Endothelial cell (in vitro differentiated cells): ENCODE measurements at regions not wholly inside any gene's neighbourhood (a gene's known extent, or its start where the extent isn't known, plus 50 kb on each side); places are given as distances from the start of the nearest gene placed in this dataset.

Experiments
- DNase-seq: peaks from one replicate; pipeline ENCODE4 v3.0.0; 2021; ENCODE audit warnings: low spot score
- H3K27ac Mint-ChIP-seq: one replicate; pipeline ENCODE4 v1.8.0; 2021; ENCODE audit warnings: mixed read lengths, inconsistent platforms; ENCODE audit not compliant: unreplicated experiment
- H3K27me3 Mint-ChIP-seq: one replicate; pipeline ENCODE4 v1.8.0; 2021; ENCODE audit warnings: mild to moderate bottlenecking, moderate library complexity, mixed read lengths, inconsistent platforms; ENCODE audit not compliant: unreplicated experiment
- H3K36me3 Mint-ChIP-seq: one replicate; pipeline ENCODE4 v1.8.0; 2021; ENCODE audit warnings: mild to moderate bottlenecking, low read depth, mixed read lengths, inconsistent platforms; ENCODE audit not compliant: unreplicated experiment
- H3K4me1 Mint-ChIP-seq: one replicate; pipeline ENCODE4 v1.8.0; 2021; ENCODE audit warnings: mild to moderate bottlenecking, mixed read lengths, inconsistent platforms; ENCODE audit not compliant: unreplicated experiment
- H3K4me3 Mint-ChIP-seq: one replicate; pipeline ENCODE4 v1.8.0; 2021; ENCODE audit warnings: mild to moderate bottlenecking, mixed read lengths, inconsistent platforms; ENCODE audit not compliant: unreplicated experiment
- H3K9me3 Mint-ChIP-seq: one replicate; pipeline ENCODE4 v1.8.0; 2021; ENCODE audit warnings: mixed read lengths, inconsistent platforms; ENCODE audit not compliant: unreplicated experiment
- TF ChIP-seq, protein P1 (sequence below): fragments of 200-600 bp; sonication (generic); IDR thresholded peaks from one replicate; pipeline ENCODE4 v1.5.0; 2021; ENCODE audit warnings: antibody characterized with exemption; ENCODE audit not compliant: unreplicated experiment

DNA sequence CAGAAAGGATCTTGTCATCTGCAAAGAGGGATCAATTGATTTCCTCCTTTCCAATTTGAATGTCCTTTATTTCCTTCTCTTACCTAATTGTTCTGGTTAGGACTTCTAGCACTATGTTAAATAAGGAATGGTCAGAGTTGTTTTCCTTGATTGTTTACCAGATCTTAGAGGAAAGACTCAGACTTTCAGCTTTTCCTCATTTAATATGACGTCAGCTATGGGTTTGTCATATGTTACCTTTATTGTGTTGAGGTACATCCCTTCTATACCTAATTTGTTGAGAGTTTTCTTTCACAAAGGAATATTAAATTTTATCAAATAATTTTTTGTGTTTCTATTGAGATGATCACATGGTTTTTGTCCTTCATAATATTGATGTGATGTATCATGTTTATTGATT lies 656.5 kb upstream of the GRAMD2B start:
- Mint-ChIP-seq H3K4me1 (no peaks in the 10 kb centered on the region), H3K36me3 (no peaks in the 10 kb centered on the region), H3K4me3 (no peak overlapping the region), H3K27me3 (no peaks in the 10 kb centered on the region), H3K27ac (no peak overlapping the region), H3K9me3 (no peaks in the 10 kb centered on the region)
- no peak for DNase-seq
- TF ChIP-seq, protein P1, sequence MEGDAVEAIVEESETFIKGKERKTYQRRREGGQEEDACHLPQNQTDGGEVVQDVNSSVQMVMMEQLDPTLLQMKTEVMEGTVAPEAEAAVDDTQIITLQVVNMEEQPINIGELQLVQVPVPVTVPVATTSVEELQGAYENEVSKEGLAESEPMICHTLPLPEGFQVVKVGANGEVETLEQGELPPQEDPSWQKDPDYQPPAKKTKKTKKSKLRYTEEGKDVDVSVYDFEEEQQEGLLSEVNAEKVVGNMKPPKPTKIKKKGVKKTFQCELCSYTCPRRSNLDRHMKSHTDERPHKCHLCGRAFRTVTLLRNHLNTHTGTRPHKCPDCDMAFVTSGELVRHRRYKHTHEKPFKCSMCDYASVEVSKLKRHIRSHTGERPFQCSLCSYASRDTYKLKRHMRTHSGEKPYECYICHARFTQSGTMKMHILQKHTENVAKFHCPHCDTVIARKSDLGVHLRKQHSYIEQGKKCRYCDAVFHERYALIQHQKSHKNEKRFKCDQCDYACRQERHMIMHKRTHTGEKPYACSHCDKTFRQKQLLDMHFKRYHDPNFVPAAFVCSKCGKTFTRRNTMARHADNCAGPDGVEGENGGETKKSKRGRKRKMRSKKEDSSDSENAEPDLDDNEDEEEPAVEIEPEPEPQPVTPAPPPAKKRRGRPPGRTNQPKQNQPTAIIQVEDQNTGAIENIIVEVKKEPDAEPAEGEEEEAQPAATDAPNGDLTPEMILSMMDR: no peak

GRCh38 chr5:125775896-125776295 lies 647.3 kb upstream of the GRAMD2B start:
- no peak overlapping the region for H3K4me3 Mint-ChIP-seq
- H3K9me3 Mint-ChIP-seq: no peaks in the 10 kb centered on the region
- no peak for DNase-seq
- H3K36me3 Mint-ChIP-seq: no peaks in the 10 kb centered on the region
- H3K4me1 Mint-ChIP-seq: no peaks in the 10 kb centered on the region
- TF ChIP-seq, protein P1: no peak
- no peak overlapping the region for H3K27ac Mint-ChIP-seq
- no peaks in the 10 kb centered on the region for H3K27me3 Mint-ChIP-seq

GRCh38 chr5:125776656-125777139 lies 646.5 kb upstream of the GRAMD2B start:
- Mint-ChIP-seq H3K4me3 (no peak overlapping the region), H3K36me3 (no peaks in the 10 kb centered on the region), H3K27ac (no peak overlapping the region), H3K9me3 (no peaks in the 10 kb centered on the region), H3K27me3 (no peaks in the 10 kb centered on the region), H3K4me1 (no peaks in the 10 kb centered on the region)
- TF ChIP-seq, protein P1: no peak
- no peak for DNase-seq

DNA sequence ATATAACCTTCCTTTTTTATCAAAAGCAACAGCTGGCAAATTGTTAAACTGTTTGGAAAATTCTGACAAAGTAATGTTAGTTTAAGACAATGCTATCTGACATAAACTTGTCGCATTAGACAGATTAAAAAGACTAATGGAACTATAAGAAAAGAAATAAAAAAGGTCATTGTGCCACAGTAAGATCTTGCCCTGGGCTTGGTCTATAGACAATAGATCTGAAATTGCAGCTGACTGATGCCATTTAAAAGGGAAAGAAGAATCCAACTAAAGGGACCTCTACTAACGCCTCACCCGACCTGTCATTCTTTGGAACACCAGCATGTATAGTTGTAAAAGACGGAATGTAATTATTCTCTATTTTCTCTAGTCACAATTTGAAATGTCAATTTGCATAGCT lies 644.4 kb upstream of the GRAMD2B start:
- Mint-ChIP-seq H3K36me3 (no peaks in the 10 kb centered on the region), H3K27ac (no peak overlapping the region), H3K4me1 (no peaks in the 10 kb centered on the region), H3K4me3 (no peak overlapping the region), H3K27me3 (no peaks in the 10 kb centered on the region), H3K9me3 (no peaks in the 10 kb centered on the region)
- no peak for DNase-seq
- TF ChIP-seq, protein P1: no peak

DNA sequence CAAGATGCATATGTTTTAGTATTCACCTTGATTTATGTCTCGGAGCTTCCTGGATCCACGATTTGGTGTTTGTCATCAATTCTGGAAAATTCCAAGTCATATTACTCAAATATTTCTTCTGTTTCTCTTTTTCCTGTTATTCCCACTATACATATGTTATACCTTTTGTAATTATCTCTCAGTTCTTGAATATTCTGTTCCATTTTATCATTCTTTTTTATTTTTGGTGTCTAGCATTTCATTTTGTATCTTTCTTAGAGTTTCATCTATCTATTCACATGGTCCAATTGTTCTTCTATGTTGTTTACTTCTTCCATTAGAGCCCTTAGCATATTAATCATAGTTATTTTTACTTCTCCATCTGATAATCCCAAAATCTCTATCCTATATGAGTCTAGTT lies 637.8 kb upstream of the GRAMD2B start:
- Mint-ChIP-seq H3K27me3 (no peaks in the 10 kb centered on the region), H3K36me3 (no peaks in the 10 kb centered on the region), H3K9me3 (no peaks in the 10 kb centered on the region), H3K27ac (no peak overlapping the region), H3K4me3 (no peak overlapping the region), H3K4me1 (no peaks in the 10 kb centered on the region)
- DNase-seq: no peak
- TF ChIP-seq, protein P1: no peak
